HG02840 (cell line): ENCODE measurements at regions not wholly inside any gene's neighbourhood (a gene's known extent, or its start where the extent isn't known, plus 50 kb on each side); places are given as distances from the start of the nearest gene placed in this dataset.
"Not testable (repeated sequence)": the region's sequence is repeated elsewhere in the genome, so short reads cannot be mapped to it uniquely, and the experiment has no call there.

Experiments used
- ATAC-seq: cut with Tn5 transposase; IDR thresholded peaks from one replicate; pipeline ENCODE4 v1.9.1; 2021; ENCODE audit warnings: mild to moderate bottlenecking, moderate library complexity, moderate number of reproducible peaks; ENCODE audit not compliant: unreplicated experiment, low FRiP score

- no peak for ATAC-seq
Observed at GRCh38 chr1:190011585-190011984, 466.1 kb downstream of the BRINP3 start.

GRCh38 chr1:190019151-190019550 lies 458.5 kb downstream of the BRINP3 start:
- ATAC-seq: not testable (repeated sequence)

GRCh38 chr1:190019717-190020116 lies 457.9 kb downstream of the BRINP3 start:
- no peak for ATAC-seq

- no peak for ATAC-seq
Observed at GRCh38 chr1:190022709-190023108, 455.0 kb downstream of the BRINP3 start.

GRCh38 chr1:190029441-190029840 lies 448.2 kb downstream of the BRINP3 start:
- no peak for ATAC-seq

- no peak for ATAC-seq
Observed at GRCh38 chr1:190043655-190044054, 434.0 kb downstream of the BRINP3 start.

GRCh38 chr1:190046231-190046630 lies 431.4 kb downstream of the BRINP3 start:
- no peak for ATAC-seq
